ENCODE measurements at regions not wholly inside any gene's neighbourhood (a gene's known extent, or its start where the extent isn't known, plus 50 kb on each side); places are given as distances from the start of the nearest gene placed in this dataset.

GRCh38 chr11:29261831-29262230 is 755.0 kb downstream of the KCNA4 start:
- intact Hi-C loops (cut with DNase I): no loop called here
- DNase-seq (no peak), ATAC-seq (no peak)
- Histone ChIP-seq H3K4me1 (no peaks in the 10 kb centered on the region), H3K27ac (no peak overlapping the region), H3K9me3 (peaks cover 0 to 19% (median 0%) of the 10 kb centered on the region in 11 donors), H3K36me3 (no peaks in the 10 kb centered on the region), H3K4me3 (no peak overlapping the region), H3K27me3 (no peaks in the 10 kb centered on the region)
- no peak for TF ChIP-seq CTCF (IDR thresholded peaks at IDR 0.05)

GRCh38 chr11:29260939-29261705 is 755.7 kb downstream of the KCNA4 start:
- H3K4me1 ChIP-seq: no peaks in the 10 kb centered on the region
- TF ChIP-seq CTCF (IDR thresholded peaks at IDR 0.05): no peak
- H3K9me3 ChIP-seq: peaks cover 0 to 22% (median 0%) of the 10 kb centered on the region in 11 donors
- no peak overlapping the region for H3K27ac ChIP-seq
- no peaks in the 10 kb centered on the region for H3K27me3 ChIP-seq
- no peaks in the 10 kb centered on the region for H3K36me3 ChIP-seq
- WGBS, 2 donors: 73 to 80% methylated on average over 3 of the region's 3 CpGs
- DNase-seq: no peak
- H3K4me3 ChIP-seq: no peak overlapping the region
- ATAC-seq: no peak
- intact Hi-C loops (cut with DNase I): no loop called here

DNA sequence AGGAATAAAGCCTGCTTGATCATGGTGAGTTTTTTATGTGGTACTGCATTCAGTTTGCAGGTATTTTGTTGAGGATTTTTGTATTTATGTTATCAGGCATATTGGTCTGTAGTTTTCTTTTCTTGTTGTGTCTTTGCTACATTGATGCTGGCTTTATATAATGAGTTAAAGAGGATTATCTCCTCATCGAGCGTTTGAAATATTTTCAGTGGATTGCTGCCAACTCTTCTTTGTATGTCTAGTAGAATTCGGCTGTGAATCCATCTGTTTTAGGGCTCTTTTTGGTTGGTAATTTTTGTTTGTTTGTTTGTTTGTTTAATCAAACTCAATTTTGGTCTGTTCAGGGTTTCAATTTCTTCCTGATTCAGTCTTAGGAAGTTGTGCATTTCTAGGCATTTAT is 758.4 kb downstream of the KCNA4 start:
- Histone ChIP-seq H3K4me3 (no peak overlapping the region), H3K27me3 (no peaks in the 10 kb centered on the region), H3K36me3 (no peaks in the 10 kb centered on the region), H3K9me3 (peaks cover 0 to 22% (median 0%) of the 10 kb centered on the region in 11 donors), H3K27ac (no peak overlapping the region), H3K4me1 (no peaks in the 10 kb centered on the region)
- no peak for TF ChIP-seq CTCF (IDR thresholded peaks at IDR 0.05)
- intact Hi-C loops (cut with DNase I): loop anchor here in 1 of 10 donors (10.0 kb wide), 1 partner anchor 64 kb away; no protein-coding TSS in a partner anchor
- no peak for ATAC-seq
- DNase-seq: no peak
- 48 to 51% methylated on average over 3 of the region's 3 CpGs for WGBS, 2 donors

- Histone ChIP-seq H3K27me3 (no peaks in the 10 kb centered on the region), H3K9me3 (peaks cover 0 to 28% (median 0%) of the 10 kb centered on the region in 11 donors), H3K27ac (no peak overlapping the region), H3K4me3 (no peak overlapping the region), H3K4me1 (no peaks in the 10 kb centered on the region), H3K36me3 (no peaks in the 10 kb centered on the region)
- intact Hi-C loops (cut with DNase I): loop anchor here in 1 of 10 donors (10.0 kb wide), 1 partner anchor 62 kb away; no protein-coding TSS in a partner anchor
- no peak for TF ChIP-seq CTCF (IDR thresholded peaks at IDR 0.05)
- no peak for DNase-seq
- ATAC-seq: no peak
- WGBS, 2 donors: 0% methylated on average over 1 of the region's 1 CpG
Measured at GRCh38 chr11:29256580-29256979, 760.2 kb downstream of the KCNA4 start.
